Astrocyte (in vitro differentiated cells and primary cell): ENCODE measurements at regions not wholly inside any gene's neighbourhood (a gene's known extent, or its start where the extent isn't known, plus 50 kb on each side); places are given as distances from the start of the nearest gene placed in this dataset.

Source experiments
- DNase-seq: peaks from one replicate; pipeline ENCODE4 v3.0.0-alpha.2; 2010; ENCODE audit warnings: low read depth
- FAIRE-seq: peaks from 2 replicates; lab custom pipeline; 2011; peaks lifted over from hg19 to GRCh38; lab: Jason Lieb, UNC
- H2AFZ ChIP-seq: 2 replicates; pipeline ENCODE4 v1.6.0; 2012; ENCODE audit warnings: low read depth, low read length, inconsistent platforms
- H3K27ac ChIP-seq: 2 replicates; pipeline ENCODE4 v1.5.1; 2011; ENCODE audit warnings: low read depth, low read length, inconsistent platforms
- H3K27me3 ChIP-seq: 2 replicates; pipeline ENCODE4 v1.6.0; 2011; ENCODE audit warnings: low read length, inconsistent platforms; ENCODE audit not compliant: insufficient read depth
- H3K36me3 ChIP-seq: 2 replicates; pipeline ENCODE4 v1.5.1; 2011; ENCODE audit warnings: low read length, inconsistent platforms; ENCODE audit not compliant: insufficient read depth
- H3K4me1 ChIP-seq: 2 replicates; pipeline ENCODE4 v1.5.1; 2011; ENCODE audit warnings: low read length, inconsistent platforms; ENCODE audit not compliant: insufficient read depth
- H3K4me2 ChIP-seq: 2 replicates; pipeline ENCODE4 v1.6.0; 2012; ENCODE audit warnings: low read length, inconsistent platforms
- H3K4me3 ChIP-seq: 2 replicates; pipeline ENCODE4 v1.5.1; 2011; ENCODE audit warnings: low read depth, mild to moderate bottlenecking, low read length, inconsistent platforms; ENCODE audit not compliant: insufficient read depth
- H3K79me2 ChIP-seq: 2 replicates; pipeline ENCODE4 v1.6.0; 2012; ENCODE audit warnings: mild to moderate bottlenecking, low read length, inconsistent platforms; ENCODE audit not compliant: insufficient read depth
- H3K9ac ChIP-seq: 2 replicates; pipeline ENCODE4 v1.6.0; 2012; ENCODE audit warnings: mild to moderate bottlenecking, low read length, inconsistent platforms
- H3K9me3 ChIP-seq: 2 replicates; pipeline ENCODE4 v1.5.1; 2012; ENCODE audit warnings: low read depth, mild to moderate bottlenecking, low read length, inconsistent platforms; ENCODE audit not compliant: insufficient read depth
- H4K20me1 ChIP-seq: 2 replicates; pipeline ENCODE4 v1.6.0; 2012; ENCODE audit warnings: low read length, inconsistent platforms; ENCODE audit not compliant: insufficient read depth
- H3K27ac Mint-ChIP-seq: one replicate; pipeline ENCODE4 v1.8.0; 2021; ENCODE audit warnings: mild to moderate bottlenecking, mixed read lengths; ENCODE audit not compliant: unreplicated experiment
- H3K27me3 Mint-ChIP-seq: one replicate; pipeline ENCODE4 v1.8.0; 2021; ENCODE audit warnings: low read depth, mixed read lengths; ENCODE audit not compliant: unreplicated experiment
- H3K36me3 Mint-ChIP-seq: one replicate; pipeline ENCODE4 v1.8.0; 2021; ENCODE audit warnings: low read depth, mixed read lengths; ENCODE audit not compliant: unreplicated experiment
- H3K4me1 Mint-ChIP-seq: one replicate; pipeline ENCODE4 v1.8.0; 2021; ENCODE audit warnings: low read depth, mixed read lengths; ENCODE audit not compliant: unreplicated experiment
- H3K4me3 Mint-ChIP-seq: one replicate; pipeline ENCODE4 v1.8.0; 2021; ENCODE audit warnings: mild to moderate bottlenecking, moderate library complexity, mixed read lengths; ENCODE audit not compliant: unreplicated experiment
- H3K9me3 Mint-ChIP-seq: one replicate; pipeline ENCODE4 v1.8.0; 2021; ENCODE audit warnings: mild to moderate bottlenecking, mixed read lengths; ENCODE audit not compliant: unreplicated experiment
- CTCF ChIP-seq: IDR thresholded peaks from 2 replicates; pipeline ENCODE4 v1.5.1; 2011; ENCODE audit warnings: low read depth, mild to moderate bottlenecking, inconsistent platforms, low read length, moderate library complexity; ENCODE audit not compliant: insufficient read depth
- EZH2 ChIP-seq: IDR thresholded peaks from 2 replicates; pipeline ENCODE4 v1.6.1; 2012; ENCODE audit warnings: mild to moderate bottlenecking, low read length, inconsistent platforms; ENCODE audit not compliant: insufficient read depth

DNA sequence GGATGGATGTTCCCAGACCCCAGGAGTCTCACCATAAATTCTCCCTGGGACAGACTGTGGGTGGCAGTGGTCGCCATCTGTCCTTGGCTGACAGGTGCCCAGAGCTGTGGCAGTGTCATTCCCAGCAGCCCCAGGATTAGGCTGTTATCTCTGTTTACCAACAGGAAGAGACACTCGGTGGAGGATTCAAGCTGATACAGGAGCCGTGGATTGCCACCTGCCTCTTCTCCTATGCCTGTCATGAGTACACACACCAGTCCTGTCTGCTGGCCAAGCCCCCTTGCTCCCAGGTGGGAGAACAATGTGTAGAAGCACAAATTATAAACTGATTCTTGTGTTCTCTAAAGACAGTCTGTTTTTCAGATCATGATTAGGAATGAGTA is 152.6 kb downstream of the ETS2 start:
- Histone ChIP-seq H3K9me3 (peaks cover 4% of the 10 kb centered on the region), H3K9ac (no peak overlapping the region), H3K4me3 (no peak overlapping the region), H4K20me1 (no peaks in the 10 kb centered on the region), H3K36me3 (no peaks in the 10 kb centered on the region), H3K27me3 (no peaks in the 10 kb centered on the region), H3K4me2 (no peak overlapping the region), H3K27ac (no peak overlapping the region), H2AFZ (no peak overlapping the region), H3K4me1 (peaks cover 30% of the 10 kb centered on the region), H3K79me2 (no peaks in the 10 kb centered on the region)
- H3K4me1 Mint-ChIP-seq, result peaks cover 30% of the 10 kb centered on the region
- H3K36me3 Mint-ChIP-seq, result no peaks in the 10 kb centered on the region
- DNase-seq (no peak), FAIRE-seq (no peak)
- H3K9me3 Mint-ChIP-seq, result peaks cover 15% of the 10 kb centered on the region
- TF ChIP-seq EZH2, result no peak
- TF ChIP-seq CTCF, result no peak
- peaks cover 6% of the 10 kb centered on the region for H3K27me3 Mint-ChIP-seq
- H3K4me3 Mint-ChIP-seq, result no peak overlapping the region
- H3K27ac Mint-ChIP-seq, result peak overlapping the region; percentile 50

GRCh38 chr21:38957575-38958322 is 152.0 kb downstream of the ETS2 start:
- Histone ChIP-seq H3K9ac (no peak overlapping the region), H3K4me2 (peak overlapping the region; percentile 6), H3K79me2 (no peaks in the 10 kb centered on the region), H3K27ac (no peak overlapping the region), H3K4me3 (no peak overlapping the region), H2AFZ (no peak overlapping the region), H3K4me1 (peaks cover 30% of the 10 kb centered on the region), H4K20me1 (no peaks in the 10 kb centered on the region), H3K36me3 (no peaks in the 10 kb centered on the region), H3K27me3 (no peaks in the 10 kb centered on the region), H3K9me3 (peaks cover 2% of the 10 kb centered on the region)
- Mint-ChIP-seq H3K36me3 (peaks cover under 1% of the 10 kb centered on the region), H3K4me1 (peaks cover 30% of the 10 kb centered on the region), H3K27ac (no peak overlapping the region), H3K27me3 (peaks cover 7% of the 10 kb centered on the region), H3K9me3 (peaks cover 14% of the 10 kb centered on the region), H3K4me3 (no peak overlapping the region)
- FAIRE-seq (no peak), DNase-seq (no peak)
- TF ChIP-seq EZH2 (no peak), CTCF (no peak)
